Mucosa of descending colon (tissue), 3 donors: ENCODE measurements at regions not wholly inside any gene's neighbourhood (a gene's known extent, or its start where the extent isn't known, plus 50 kb on each side); places are given as distances from the start of the nearest gene placed in this dataset.
A peak's percentile ranks its signal among the peaks of the same experiment; 100 is the strongest.

Experiments used
- ATAC-seq: fragments of 200-7000 bp; cut with Tn5 transposase; one replicate; pipeline ENCODE4 v1.9.1; 2020; ENCODE audit warnings: mild to moderate bottlenecking, moderate library complexity
- DNase-seq, 3 donors: peaks; one replicate each; pipeline ENCODE4 v3.0.0-alpha.2; 2020
- H3K36me3 ChIP-seq: fragments of 200-600 bp; one replicate; pipeline ENCODE4 v1.8.0; 2021; ENCODE audit warnings: low read depth, mild to moderate bottlenecking
- H3K4me1 ChIP-seq: fragments of 200-600 bp; one replicate; pipeline ENCODE4 v1.8.0; 2021; ENCODE audit warnings: low read depth, mild to moderate bottlenecking
- H3K4me3 ChIP-seq: fragments of 200-600 bp; one replicate; pipeline ENCODE4 v1.8.0; 2021; ENCODE audit warnings: mild to moderate bottlenecking
- H3K9me3 ChIP-seq: fragments of 200-600 bp; one replicate; pipeline ENCODE4 v1.8.0; 2021; ENCODE audit warnings: mild to moderate bottlenecking
- intact Hi-C, 2 donors: fragments of 100-400 bp; cut with DNase I in 1 of 2; cut with micrococcal nuclease in 1 of 2; formaldehyde crosslinking; loops; one replicate each; pipeline versions ENCODE4 v1.11.0 to v1.11.1; 2022; cut with DNase I, micrococcal nuclease
- TF ChIP-seq, protein P1 (sequence below): fragments of 200-600 bp; IDR thresholded peaks from one replicate; pipeline ENCODE4 v1.8.0; 2022; ENCODE audit warnings: antibody characterized with exemption, mild to moderate bottlenecking
- donor health status: DM: no; HTN: no; CAD: no; lungs with moderate emphysema.
- donor health status: DM: no; HTN: no; CAD: no.
- donor health status: DM: no; HTN: yes; CAD: no.

DNA sequence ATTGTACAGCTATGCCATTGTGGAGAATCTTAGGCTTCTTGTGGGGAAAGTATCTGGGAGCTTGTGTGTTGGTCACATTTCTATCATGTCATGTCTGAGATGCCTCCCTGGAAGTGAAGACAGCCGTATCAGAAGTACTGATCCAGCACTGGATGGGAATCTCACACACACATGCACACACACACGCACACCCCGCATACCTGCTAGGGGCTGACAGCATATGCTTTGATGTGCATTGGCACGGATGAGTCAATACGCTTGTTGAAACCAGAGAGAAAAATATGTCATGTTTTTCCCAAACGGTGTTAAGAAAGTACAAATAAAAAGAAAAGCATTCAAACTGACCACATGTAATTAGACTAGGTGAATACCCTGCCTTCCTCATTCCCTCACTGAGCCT, 260.8 kb downstream of the KTN1 start:
- TF ChIP-seq, protein P1, sequence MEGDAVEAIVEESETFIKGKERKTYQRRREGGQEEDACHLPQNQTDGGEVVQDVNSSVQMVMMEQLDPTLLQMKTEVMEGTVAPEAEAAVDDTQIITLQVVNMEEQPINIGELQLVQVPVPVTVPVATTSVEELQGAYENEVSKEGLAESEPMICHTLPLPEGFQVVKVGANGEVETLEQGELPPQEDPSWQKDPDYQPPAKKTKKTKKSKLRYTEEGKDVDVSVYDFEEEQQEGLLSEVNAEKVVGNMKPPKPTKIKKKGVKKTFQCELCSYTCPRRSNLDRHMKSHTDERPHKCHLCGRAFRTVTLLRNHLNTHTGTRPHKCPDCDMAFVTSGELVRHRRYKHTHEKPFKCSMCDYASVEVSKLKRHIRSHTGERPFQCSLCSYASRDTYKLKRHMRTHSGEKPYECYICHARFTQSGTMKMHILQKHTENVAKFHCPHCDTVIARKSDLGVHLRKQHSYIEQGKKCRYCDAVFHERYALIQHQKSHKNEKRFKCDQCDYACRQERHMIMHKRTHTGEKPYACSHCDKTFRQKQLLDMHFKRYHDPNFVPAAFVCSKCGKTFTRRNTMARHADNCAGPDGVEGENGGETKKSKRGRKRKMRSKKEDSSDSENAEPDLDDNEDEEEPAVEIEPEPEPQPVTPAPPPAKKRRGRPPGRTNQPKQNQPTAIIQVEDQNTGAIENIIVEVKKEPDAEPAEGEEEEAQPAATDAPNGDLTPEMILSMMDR = no peak
- Histone ChIP-seq H3K4me1 (peaks cover 4% of the 10 kb centered on the region), H3K36me3 (no peaks in the 10 kb centered on the region), H3K4me3 (no peak overlapping the region), H3K9me3 (no peaks in the 10 kb centered on the region)
- DNase-seq = no peak
- no peak for ATAC-seq
- intact Hi-C loops = no loop called here

DNA sequence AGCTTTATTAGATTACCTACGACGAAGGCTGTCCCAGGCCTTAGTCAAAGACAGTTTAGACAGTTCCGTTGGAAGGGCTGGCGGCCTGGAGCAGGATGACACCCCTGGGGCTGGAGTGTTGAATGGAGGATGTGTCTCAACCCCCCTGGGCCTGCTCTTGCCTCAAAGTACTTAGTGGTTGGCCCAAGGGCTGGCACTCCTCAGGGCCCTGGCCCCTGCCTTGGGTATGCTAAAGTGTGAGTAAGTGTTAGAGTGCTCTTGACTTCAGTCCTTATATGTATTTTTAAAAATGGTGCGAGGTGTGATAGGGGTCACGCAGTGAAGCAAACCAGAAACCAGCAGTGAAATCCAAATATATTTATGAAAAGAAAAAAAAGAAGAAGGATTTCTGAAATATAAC, 261.6 kb downstream of the KTN1 start:
- DNase-seq (no peak), ATAC-seq (no peak)
- Histone ChIP-seq H3K4me3 (no peak overlapping the region), H3K4me1 (peaks cover 4% of the 10 kb centered on the region), H3K36me3 (no peaks in the 10 kb centered on the region), H3K9me3 (no peaks in the 10 kb centered on the region)
- intact Hi-C loops = no loop called here
- TF ChIP-seq, protein P1 = no peak

DNA sequence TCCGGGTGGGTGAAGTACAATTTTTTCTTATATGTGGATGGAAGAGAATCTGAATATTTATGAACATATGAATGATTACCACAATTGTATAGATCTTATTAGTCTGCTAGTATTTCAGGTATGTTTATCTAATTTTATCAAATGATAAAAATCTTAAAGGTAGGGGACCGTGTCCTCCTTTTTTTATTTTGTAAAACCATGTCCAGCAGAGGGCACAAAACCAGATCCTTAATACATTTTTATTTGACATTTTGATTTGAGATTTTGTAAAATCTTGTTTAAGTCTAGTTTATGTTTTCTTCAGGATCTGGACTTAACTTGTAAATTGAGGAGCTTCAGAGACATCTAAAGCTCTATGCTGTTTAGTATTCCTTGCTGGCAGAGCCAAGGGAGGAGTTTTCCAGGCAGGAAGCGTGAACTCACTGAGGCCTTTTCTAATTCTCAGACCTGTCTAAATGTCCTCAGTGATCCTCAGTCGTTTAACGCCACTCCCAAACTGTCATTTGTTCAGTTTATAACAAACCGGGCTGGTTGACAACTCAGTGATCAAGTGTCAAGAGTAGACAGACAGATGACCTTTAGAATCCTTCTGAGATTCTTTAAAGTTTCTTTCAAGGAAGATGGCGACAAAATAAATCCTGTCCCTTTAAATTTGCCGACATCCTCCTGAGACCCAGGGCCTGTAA, 263.9 kb downstream of the KTN1 start:
- peaks cover 4% of the 10 kb centered on the region for H3K4me1 ChIP-seq
- ATAC-seq = peak; percentile 72
- H3K36me3 ChIP-seq = no peaks in the 10 kb centered on the region
- intact Hi-C loops = no loop called here
- no peak for DNase-seq
- TF ChIP-seq, protein P1 = no peak
- H3K9me3 ChIP-seq = no peaks in the 10 kb centered on the region
- no peak overlapping the region for H3K4me3 ChIP-seq

DNA sequence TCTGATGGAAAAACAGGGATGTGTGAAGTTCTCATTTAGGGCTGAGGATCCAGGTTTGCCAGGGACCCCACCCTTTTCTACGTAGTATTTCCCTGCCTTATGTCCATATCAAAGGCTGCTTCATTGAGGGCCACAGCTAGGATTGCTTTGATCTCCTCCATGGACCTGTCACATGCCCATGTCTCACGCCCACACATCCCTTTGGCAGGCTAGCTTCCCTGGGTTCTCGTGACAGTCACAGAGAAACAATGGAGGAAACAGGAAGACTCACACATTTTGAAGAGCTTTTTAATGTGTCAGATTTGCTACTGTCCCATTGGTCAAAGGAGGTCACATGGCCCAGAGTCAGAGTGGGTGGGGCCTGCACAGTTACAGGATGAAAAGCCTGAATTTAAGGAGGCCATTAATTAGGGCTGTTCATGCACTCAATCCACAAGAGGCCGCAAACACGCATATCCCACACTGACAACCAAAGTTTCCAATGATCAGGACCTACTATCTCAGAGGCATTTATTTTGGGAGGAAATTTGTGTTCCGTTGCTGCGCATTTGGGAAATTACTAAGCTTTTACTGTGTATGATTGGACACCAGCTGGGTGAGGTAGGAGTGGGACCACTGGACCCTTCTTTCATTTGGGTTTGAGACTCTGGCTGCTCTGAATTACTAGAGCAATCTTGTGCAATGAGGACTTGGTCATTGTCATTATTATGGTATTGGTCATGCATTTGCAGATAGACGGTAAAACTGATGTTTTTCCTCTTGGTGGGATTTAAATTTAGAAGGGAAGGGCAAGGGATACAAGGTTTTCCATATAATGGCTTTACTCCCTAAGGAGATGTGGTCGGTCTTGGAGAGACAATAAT, 266.2 kb downstream of the KTN1 start:
- Histone ChIP-seq H3K4me3 (no peak overlapping the region), H3K4me1 (peaks cover 4% of the 10 kb centered on the region), H3K9me3 (no peaks in the 10 kb centered on the region), H3K36me3 (no peaks in the 10 kb centered on the region)
- no peak for ATAC-seq
- intact Hi-C loops = no loop called here
- DNase-seq = no peak
- TF ChIP-seq, protein P1 = no peak

DNA sequence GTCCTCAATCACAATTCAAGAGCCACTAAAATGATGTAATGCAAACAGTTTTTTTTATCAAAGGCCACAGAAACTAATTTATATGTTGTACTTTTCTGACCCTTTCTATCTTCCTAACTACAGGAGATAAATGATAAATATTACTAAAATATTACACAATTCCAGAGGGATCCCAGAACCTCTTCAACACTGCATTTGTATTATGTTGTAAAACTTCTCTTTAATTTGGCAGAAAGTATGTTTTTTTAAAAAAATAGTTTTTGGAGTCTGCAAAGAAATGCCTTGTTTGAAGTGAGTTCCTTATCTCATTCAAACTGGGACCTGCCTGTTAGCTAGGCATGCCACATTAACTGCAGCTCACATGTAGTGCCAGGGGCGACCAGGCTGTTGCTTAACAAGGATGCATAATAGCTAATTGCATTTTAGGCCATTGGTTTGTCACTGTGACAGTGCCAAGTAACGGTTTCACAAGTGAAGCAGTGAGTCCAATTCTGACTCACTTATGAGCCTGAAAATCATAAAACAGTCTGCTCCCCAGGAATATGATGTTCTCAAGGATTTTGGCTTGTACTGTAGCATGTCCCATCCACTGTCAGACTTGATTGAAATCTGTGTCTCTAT, 266.9 kb downstream of the KTN1 start:
- DNase-seq (peak in 1 of 3 donors; percentile 47), ATAC-seq (peak; percentile 32)
- intact Hi-C loops = no loop called here
- TF ChIP-seq, protein P1 = no peak
- Histone ChIP-seq H3K4me3 (no peak overlapping the region), H3K4me1 (peaks cover 4% of the 10 kb centered on the region), H3K9me3 (no peaks in the 10 kb centered on the region), H3K36me3 (no peaks in the 10 kb centered on the region)
